GM18873 (cell line): ENCODE measurements at regions not wholly inside any gene's neighbourhood (a gene's known extent, or its start where the extent isn't known, plus 50 kb on each side); places are given as distances from the start of the nearest gene placed in this dataset.
"Not testable (repeated sequence)": the region's sequence is repeated elsewhere in the genome, so short reads cannot be mapped to it uniquely, and the experiment has no call there.

Source experiments
- ATAC-seq: cut with Tn5 transposase; IDR thresholded peaks from one replicate; pipeline ENCODE4 v1.9.1; 2021; ENCODE audit warnings: mild to moderate bottlenecking, moderate library complexity, moderate number of reproducible peaks; ENCODE audit not compliant: unreplicated experiment, low FRiP score

DNA sequence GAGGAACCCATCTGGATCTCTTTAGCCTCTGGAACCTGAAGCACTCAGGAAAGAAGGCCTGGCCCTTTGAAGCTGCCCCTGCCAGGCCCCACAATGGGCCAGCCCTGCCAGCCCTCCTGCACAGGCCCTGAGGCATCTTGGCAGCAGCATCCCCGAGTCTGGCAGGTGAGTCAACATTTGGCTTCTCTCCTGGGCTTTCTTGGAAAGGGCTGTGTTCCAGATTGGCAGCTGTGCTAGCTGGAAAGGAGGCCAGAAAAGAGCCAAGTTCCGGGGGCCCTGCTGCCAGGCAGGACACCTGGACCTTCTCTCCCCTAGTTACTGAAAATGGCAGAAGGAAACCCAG lies 187.2 kb downstream of the SHQ1 start:
- ATAC-seq: no peak

DNA sequence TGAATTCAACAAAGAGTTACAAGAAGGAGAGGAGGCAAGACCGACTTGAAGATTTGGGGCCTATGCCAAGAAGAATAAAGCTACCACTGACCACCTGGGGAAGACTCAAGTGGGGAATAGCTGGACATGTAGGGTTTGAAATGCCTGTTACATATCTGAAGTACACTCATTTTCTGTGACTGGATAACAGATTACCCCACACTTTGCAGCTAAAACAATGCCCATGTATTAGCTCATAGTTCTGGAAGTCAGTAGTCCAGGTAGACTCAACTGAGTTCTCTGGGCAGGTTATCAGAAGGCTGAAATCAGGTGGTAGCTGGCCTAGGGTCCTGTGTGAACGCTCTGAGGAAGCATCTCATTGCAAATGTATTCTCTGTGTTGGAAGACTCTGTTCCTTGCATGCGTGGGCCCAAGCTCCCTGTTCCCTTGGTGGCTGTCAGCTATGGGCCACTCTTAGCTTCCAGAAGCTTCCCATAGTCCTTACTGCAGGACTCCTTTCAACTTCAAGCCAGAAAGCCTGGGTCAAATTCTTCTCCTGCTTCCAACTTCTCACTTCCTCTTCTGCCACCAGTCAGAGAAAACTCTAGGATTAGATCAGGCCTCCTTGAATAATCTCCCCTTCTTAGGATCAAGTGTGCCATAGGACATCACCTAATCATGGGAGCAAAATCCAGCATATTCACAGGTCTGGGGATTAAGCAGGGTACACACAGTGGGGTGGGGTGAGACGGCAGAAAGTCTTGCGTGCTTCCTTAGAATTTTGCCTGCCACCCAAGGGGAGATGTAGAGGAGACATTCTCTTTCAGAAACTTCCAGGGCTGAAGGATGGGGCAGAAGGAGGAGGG lies 187.8 kb downstream of the SHQ1 start:
- ATAC-seq: no peak

DNA sequence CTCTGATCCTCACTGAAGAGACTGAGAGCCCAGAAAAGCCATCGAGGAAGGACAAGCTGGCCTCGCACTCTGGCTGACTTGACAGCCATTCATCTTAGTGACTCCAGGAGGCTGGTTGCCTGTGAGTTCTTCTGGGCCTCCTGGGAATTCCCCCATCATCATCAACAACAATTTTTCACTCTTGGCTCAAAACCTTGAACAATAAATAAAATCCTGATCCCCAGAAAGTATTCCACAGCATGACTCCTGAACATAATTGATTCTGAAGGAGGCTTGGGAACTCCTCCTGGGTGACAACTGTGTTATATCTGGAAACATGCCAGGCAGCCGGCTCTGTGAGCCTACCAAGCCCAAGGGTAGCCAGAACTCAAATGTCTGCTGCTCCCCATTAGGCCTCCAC lies 188.6 kb downstream of the SHQ1 start:
- ATAC-seq: no peak

DNA sequence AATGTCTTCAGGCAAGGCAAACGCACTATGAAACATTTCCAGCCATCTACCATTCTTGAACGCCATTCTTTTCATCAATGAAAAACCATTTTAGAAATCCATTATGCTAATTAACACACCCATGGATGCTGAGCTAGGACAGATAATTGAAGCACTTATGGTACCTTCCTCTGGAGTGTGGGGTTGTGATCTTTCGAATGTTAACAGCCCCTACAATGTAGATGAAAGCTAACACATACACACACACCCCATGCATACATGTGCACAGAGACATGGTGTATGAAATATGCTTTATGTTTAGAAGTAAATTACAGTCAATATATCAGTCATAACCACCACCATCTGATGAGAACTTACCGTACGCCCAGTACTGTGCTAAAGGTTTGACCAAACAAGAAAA lies 189.1 kb downstream of the SHQ1 start:
- no peak for ATAC-seq

DNA sequence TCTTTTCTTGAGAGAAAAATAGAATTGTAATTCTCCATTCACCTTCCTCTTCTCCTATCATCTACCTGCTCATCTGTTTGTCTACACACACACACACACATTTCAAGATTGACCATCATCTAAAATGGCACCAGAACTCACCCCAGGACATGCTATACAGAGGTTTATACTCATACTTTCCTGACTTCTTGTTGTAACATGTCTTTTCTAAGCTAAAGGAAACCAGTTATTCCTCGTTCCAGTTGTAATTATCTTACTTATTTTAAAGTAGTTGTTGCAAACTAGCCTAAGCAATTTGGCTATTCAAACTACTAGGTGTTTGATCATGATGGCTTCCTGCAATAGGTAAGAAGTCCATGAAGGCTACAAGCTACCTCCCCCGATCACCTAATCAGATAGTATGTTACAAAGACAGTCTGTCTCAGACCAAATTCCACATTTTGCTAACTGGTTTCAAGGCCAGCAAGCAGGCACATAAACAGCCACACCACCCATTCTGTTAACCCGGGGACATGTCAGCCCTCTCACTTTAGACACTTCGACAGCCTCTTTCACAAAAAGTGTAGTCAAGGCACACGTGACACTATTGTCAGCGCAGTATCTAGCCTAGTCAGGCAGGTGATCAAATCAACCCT lies 189.7 kb downstream of the SHQ1 start:
- ATAC-seq: no peak

DNA sequence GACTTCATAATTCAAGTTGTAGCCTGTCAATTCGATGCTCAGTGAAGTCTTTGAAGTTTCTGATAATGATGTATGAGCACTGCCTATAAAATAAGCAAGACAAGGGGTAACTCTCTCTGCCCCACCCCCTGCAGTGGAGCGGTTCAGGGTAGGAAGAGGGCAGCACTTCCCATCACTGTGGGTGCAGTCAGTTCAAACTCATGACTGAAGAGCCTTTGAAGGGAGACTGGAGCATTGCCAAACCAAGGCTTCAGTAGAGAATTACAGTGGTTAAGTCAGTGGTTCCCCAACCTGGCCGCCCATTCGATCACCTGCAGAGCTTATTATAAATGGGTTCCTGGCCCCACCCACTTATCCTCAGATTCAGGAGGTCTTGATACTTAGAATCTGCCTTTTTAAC lies 190.6 kb downstream of the SHQ1 start:
- ATAC-seq: no peak

DNA sequence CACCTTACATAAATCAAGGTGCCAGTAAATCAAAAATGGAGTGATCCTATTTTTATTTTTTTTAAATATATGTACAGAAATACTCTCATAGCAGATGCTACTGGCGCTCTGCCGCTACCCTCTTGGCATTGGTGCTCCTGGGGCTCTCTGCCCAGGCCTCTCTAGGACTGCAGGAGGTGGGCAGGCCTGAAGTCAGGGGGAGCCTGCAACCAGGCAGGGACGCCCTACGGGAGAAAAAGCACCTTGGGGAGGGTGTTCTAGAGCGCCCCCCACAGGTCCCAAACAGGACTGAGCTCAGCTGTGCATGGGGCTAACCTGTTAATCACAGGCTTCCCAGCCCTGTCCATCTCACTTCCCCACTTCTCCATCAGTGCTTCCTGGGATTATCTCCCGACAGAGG lies 192.5 kb downstream of the SHQ1 start:
- no peak for ATAC-seq

DNA sequence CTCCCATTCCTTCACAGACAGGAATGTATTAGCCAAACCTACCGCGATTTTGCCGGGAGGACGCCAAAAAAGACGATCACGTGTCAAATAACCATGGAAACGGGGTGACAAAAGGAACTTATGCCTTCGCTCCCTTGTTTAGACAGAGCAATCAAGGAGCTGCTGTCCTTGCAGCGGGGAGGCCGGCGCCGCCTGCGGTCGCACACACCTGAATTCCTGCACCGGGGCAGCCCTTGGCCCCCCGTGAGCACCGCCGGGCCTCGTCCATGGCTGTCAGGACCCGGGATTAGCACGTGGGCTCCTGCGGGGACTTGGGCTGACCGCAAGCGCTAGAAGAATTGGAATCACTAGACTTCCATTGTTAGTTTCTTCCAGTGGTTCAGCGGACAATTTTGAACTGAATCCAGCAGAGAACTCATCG lies 193.1 kb downstream of the SHQ1 start:
- no peak for ATAC-seq

DNA sequence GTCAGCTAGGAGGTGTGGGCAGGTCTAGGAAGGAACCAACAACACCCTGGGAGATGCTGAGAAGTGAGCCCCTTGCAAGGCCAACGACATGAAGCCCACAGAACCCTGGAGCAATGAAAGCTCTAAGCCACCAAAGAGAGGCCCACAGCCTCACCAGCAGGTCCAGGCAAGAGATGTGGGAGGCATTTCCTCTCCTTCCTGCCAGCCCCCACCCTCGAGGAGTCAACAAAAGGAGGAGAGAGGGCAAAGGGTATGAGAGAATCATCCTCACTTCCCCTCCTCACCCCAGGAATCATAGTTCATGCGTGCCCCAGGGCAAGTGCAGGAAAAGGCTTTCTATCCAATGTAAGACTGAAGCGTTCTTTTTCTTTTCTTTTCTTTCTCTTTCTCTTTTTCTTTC lies 195.8 kb downstream of the SHQ1 start:
- ATAC-seq: no peak

DNA sequence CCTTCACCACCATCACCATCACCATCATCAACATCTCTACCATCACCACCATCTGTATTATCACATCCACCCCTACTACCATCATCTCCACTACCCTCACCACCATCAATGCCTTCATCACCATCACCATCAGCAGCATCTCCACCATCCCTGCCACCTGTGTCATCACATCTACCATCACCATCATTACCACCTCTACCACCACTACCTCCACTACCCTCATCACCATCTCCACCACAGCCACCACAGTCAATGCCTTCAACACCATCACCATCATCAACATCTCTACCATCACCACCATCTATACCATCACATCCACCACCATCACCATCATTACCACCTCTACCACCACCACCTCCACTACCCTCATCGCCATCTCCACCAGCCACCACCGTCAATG lies 196.7 kb downstream of the SHQ1 start:
- ATAC-seq: no peak

DNA sequence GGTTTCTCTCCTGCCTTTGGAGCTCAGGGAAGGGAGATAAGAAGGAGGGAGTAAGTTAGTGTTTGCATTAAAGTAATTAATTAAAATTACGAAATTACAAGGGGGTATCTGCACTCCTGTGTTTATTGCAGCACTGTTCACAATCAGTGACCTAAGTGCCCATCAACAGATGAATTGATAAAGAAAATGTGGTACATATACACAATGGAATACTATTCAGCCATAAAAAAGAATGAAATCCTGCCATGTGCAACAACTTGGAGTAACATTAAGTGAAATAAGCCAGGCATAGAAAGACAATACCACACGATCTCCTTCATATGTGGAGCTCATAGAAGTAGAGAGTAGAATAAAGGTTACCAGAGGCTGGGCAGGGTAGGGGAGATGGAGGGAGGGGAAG lies 202.0 kb downstream of the SHQ1 start:
- ATAC-seq: no peak

DNA sequence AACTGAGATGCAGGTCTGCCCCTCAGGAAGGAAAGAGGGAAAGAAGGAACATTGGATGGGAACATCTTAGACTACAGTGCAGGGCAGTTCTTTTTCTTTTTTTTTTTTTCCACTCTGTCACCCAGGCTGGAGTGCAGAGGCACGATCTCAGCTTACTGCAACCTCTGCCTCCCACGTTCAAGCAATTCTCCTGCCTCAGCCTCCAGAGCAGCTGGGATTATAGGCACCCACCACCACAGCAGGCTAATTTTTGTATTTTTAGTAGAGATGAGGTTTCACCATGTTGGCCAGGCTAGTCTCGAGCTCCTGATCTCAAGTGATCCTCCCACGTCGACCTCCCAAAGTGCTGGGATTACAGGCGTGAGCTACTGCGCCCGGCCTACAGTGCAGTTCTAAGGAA lies 204.6 kb downstream of the SHQ1 start:
- ATAC-seq: not testable (repeated sequence)

DNA sequence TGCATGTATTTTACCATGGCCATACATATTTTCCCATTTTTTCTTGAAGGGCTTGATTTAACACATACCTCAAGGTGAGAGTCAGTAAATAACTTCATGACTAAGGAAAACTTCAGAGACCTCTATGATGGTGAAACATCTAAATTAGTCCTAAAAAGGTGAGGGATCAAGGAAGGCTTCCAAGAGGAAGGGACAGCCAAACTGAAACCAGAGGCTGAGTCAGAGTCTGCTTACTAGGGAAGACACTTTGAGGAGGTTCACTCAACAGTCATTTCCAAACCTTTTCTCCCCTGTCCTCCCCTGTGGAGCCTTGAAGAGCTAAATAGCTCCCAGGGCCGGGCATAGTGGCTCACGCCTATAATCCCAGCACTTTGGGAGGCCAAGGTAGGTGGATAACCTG lies 206.6 kb downstream of the SHQ1 start:
- ATAC-seq: no peak

DNA sequence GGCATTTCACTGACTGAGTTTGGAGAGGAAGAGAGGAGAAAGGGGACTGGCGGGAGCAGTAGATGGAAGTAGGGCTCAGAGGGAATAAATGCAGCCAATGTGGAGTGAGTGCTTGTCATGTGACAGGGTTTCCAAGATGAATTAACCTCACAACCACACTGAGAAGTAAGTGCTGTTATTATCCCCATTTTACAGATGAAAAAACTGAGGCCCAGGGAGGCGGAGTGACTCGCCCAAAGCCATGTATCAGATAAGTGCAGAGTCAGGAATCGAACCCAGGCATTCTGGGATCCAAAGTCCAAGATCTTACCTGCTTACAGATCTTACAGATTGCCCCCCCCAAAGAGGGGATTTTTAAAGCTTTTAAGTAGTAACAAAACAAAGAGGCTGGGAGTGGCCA lies 207.2 kb downstream of the SHQ1 start:
- no peak for ATAC-seq

DNA sequence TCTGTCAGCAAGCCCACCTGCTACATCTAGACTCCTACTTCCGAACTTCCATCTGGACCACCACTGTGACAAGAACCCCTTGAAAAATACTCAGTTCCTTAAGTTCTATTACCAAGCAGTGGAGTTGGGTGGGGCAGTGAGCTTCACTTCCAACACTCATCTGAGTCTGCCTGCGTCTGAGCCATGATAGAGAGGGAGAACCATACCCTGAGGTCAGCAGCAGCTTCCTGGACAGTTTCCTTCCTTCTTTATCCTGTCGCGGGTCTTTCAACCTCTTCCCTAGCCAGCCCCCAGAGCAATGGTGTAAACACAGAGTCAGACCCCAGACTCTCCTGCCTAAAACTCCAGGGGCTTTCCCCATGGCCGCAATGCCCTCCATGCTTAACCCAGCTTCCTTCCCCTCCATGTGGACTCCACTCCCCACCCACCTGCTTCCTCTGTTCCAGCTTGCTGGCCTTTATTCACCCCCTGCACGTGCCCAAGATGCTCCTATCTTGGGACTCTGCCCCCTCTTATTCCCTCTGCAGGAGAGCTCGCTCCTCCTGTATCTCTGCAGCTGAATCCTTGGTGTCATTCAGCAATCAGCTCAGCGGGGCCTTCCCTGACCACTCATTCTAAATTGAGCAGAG lies 211.2 kb downstream of the SHQ1 start:
- no peak for ATAC-seq

DNA sequence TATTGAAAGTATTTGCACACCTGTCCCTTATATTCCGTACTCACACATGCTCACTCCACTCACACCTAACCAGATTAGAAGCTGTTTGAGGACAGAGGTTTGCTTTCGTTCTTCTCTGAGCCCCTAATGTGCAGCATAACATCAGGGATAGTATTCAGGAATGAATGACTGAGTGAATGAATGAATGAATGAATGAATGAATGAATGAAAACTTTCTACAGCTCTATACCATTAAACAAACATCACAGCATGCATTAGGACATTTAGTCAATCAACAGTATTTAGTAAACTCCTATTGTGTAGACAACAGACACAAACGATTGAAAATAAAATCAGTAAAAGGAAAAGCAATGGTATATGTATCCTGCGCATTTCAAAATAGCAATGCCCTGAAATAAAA lies 212.7 kb downstream of the SHQ1 start:
- ATAC-seq: no peak

DNA sequence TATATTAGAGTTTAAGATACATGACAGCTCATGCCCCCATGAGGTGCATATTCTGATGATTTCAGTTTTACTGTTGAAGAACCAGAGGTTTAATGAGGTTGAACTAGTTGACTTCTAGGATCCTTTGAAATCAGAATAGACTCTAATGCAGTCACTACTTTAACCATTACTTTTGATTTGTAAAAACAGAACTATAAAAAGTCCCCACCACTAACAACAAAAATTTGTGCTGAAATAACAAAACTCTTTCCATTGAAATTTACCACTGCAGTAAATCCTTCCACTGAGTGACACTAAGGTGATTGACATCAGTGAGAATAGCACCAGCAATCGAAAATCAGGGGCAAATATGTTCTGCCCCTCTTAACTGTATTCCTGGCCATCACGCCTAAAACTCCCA lies 214.1 kb downstream of the SHQ1 start:
- ATAC-seq: peak; percentile 52

DNA sequence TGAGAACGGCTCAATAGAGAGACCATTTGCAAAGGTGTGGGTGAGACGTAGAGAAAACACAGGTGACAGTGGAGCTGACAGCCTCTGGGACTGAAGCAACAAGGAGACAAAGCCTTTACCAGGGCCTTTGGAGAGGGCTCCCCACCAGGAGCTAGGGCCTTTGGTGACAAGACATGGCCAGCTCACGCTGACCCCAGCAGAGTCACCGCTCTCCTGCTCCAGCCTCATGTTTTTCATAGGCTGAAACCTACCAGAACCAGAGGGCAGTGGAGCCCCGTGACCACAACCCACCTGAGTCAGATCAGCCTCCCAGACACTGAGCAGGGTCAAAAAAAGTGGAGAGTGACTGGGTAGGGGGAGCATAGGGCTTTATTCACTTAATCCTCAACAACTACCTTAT lies 214.7 kb downstream of the SHQ1 start:
- no peak for ATAC-seq

DNA sequence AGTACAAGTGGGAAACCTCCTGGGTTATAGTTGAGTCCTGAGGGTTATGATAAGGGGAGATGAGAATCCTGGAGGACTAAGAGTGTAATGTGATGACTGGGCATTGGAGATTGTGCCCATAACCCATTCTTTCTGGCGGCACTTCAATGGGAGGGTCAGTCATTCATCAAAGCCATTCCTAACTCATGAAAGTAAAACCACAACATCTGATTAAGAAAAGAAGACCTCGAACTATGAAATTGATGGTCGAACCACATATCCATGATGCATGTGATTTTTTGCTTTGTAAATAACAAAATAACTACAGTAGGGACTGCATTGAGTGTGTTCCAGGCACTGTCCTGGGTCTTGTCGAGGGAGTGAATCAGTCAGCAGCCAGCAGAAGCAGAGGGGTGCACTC lies 215.1 kb downstream of the SHQ1 start:
- ATAC-seq: no peak

DNA sequence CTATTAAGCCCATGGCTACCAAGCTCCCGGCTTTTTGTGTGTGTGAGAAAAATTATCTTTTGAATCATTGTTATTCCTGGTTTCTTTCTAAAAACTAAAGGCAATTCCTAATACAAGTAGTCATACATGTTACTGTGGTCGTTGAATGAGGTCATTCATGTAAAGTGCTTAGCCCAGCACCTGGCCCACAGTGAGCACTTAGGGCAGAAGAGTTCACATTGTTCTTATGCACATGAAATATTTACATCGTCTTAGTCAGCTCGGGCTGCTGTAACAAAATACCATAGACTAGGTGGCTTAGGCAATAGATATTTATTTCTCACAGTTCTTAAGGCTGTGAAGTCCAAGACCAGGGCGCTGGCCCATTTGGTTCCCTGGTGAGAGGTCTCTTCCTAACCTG lies 216.1 kb downstream of the SHQ1 start:
- no peak for ATAC-seq

DNA sequence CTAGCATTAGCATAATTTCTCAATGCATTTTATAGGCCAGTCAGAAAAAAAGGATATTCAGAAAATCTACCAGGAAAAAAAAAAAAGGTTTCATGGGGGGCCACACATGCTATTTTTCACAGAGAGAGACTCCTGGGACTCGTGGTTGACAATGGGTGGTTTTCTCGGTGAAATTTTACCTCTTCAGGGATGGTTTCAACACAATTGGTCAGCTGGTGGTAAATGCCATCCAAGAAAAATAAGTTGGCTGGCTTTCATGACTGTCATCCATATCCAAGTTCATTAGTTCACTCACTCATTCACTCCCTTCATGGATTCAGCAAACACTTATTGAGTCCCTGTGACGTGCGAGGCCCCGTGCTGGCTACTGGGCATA lies 217.3 kb downstream of the SHQ1 start:
- no peak for ATAC-seq
